Neural progenitor cell (in vitro differentiated cells): ENCODE measurements at regions not wholly inside any gene's neighbourhood (a gene's known extent, or its start where the extent isn't known, plus 50 kb on each side); places are given as distances from the start of the nearest gene placed in this dataset.
"Not testable (repeated sequence)": the region's sequence is repeated elsewhere in the genome, so short reads cannot be mapped to it uniquely, and the experiment has no call there.

ENCODE experiments used
- DNase-seq: peaks from one replicate; pipeline ENCODE4 v3.0.0-alpha.2; 2016; ENCODE audit warnings: low spot score
- H2AFZ ChIP-seq: fragments of 200-600 bp; sonication (generic); replicated peaks from 2 replicates; pipeline ENCODE4 v1.6.1; 2016; ENCODE audit warnings: antibody characterized with exemption
- H3F3A ChIP-seq: fragments of 200-600 bp; sonication (generic); 2 replicates; pipeline ENCODE4 v1.6.1; 2016; ENCODE audit warnings: antibody characterized with exemption, low read depth
- H3K27ac ChIP-seq: fragments of 200-600 bp; sonication (generic); 2 replicates; pipeline ENCODE4 v1.5.1; 2016; ENCODE audit warnings: mild to moderate bottlenecking
- H3K27me3 ChIP-seq: fragments of 200-600 bp; sonication (generic); 2 replicates; pipeline ENCODE4 v1.6.1; 2016; ENCODE audit warnings: mild to moderate bottlenecking, moderate library complexity
- H3K36me3 ChIP-seq: fragments of 200-600 bp; sonication (generic); 2 replicates; pipeline ENCODE4 v1.5.1; 2016
- H3K4me1 ChIP-seq: fragments of 200-600 bp; sonication (generic); 2 replicates; pipeline ENCODE4 v1.6.1; 2016; ENCODE audit warnings: mixed run types
- H3K4me2 ChIP-seq: fragments of 200-600 bp; sonication (generic); 2 replicates; pipeline ENCODE4 v1.6.1; 2016
- H3K4me3 ChIP-seq: fragments of 200-600 bp; sonication (generic); 2 replicates; pipeline ENCODE4 v1.5.1; 2016
- H3K79me2 ChIP-seq: fragments of 200-600 bp; sonication (generic); 2 replicates; pipeline ENCODE4 v1.6.1; 2016; ENCODE audit warnings: low read depth
- H3K9ac ChIP-seq: fragments of 200-600 bp; sonication (generic); 2 replicates; pipeline ENCODE4 v1.6.1; 2016
- H3K9me3 ChIP-seq: fragments of 200-600 bp; sonication (generic); 2 replicates; pipeline ENCODE4 v1.5.1; 2016; ENCODE audit warnings: low read depth
- H4K20me1 ChIP-seq: fragments of 200-600 bp; sonication (generic); 2 replicates; pipeline ENCODE4 v1.6.1; 2016; ENCODE audit warnings: low read depth
- H3K27ac Mint-ChIP-seq: 3 replicates; pipeline ENCODE4 v1.8.0; 2021; ENCODE audit warnings: mixed read lengths
- H3K27me3 Mint-ChIP-seq: 2 replicates; pipeline ENCODE4 v1.8.0; 2022; ENCODE audit warnings: low read depth, mild to moderate bottlenecking, inconsistent platforms, moderate library complexity, mixed read lengths; ENCODE audit not compliant: insufficient read depth
- H3K36me3 Mint-ChIP-seq: 3 replicates; pipeline ENCODE4 v1.8.0; 2021; ENCODE audit warnings: mixed read lengths
- H3K4me1 Mint-ChIP-seq: 3 replicates; pipeline ENCODE4 v1.8.0; 2021; ENCODE audit warnings: mixed read lengths
- H3K4me3 Mint-ChIP-seq: 3 replicates; pipeline ENCODE4 v1.8.0; 2021; ENCODE audit warnings: mild to moderate bottlenecking, moderate library complexity, mixed read lengths
- H3K9me3 Mint-ChIP-seq: 3 replicates; pipeline ENCODE4 v1.8.0; 2020; ENCODE audit warnings: mixed read lengths
- CTCF ChIP-seq: fragments of 200-600 bp; sonication (generic); IDR thresholded peaks from 2 replicates; pipeline ENCODE4 v1.5.1; 2017; ENCODE audit warnings: antibody characterized with exemption, mild to moderate bottlenecking
- EZH2 ChIP-seq: fragments of 200-600 bp; sonication (generic); IDR thresholded peaks from 2 replicates; pipeline ENCODE4 v1.6.1; 2017; ENCODE audit warnings: antibody characterized with exemption, mild to moderate bottlenecking, moderate library complexity
- EZH2phosphoT487 ChIP-seq: fragments of 200-600 bp; sonication (generic); IDR thresholded peaks from 2 replicates; pipeline ENCODE4 v1.6.1; 2017; ENCODE audit warnings: antibody characterized with exemption

- no peak overlapping the region for H2AFZ ChIP-seq
- no peak for TF ChIP-seq EZH2phosphoT487
- TF ChIP-seq CTCF = no peak
- TF ChIP-seq EZH2 = no peak
- H3K36me3 ChIP-seq = no peaks in the 10 kb centered on the region
- H4K20me1 ChIP-seq = no peaks in the 10 kb centered on the region
- H3K9me3 Mint-ChIP-seq = peaks cover 2% of the 10 kb centered on the region
- H3K9ac ChIP-seq = no peak overlapping the region
- peaks cover 22% of the 10 kb centered on the region for H3K4me1 ChIP-seq
- peaks cover 2% of the 10 kb centered on the region for H3K36me3 Mint-ChIP-seq
- no peak overlapping the region for H3K4me2 ChIP-seq
- DNase-seq = no peak
- H3K9me3 ChIP-seq = no peaks in the 10 kb centered on the region
- peaks cover 61% of the 10 kb centered on the region for H3K4me1 Mint-ChIP-seq
- no peak overlapping the region for H3K27ac ChIP-seq
- peaks cover 4% of the 10 kb centered on the region for H3K27me3 Mint-ChIP-seq
- peak overlapping the region; percentile 19 for H3K4me3 Mint-ChIP-seq
- no peaks in the 10 kb centered on the region for H3K27me3 ChIP-seq
- no peaks in the 10 kb centered on the region for H3K79me2 ChIP-seq
- peaks cover 8% of the 10 kb centered on the region for H3F3A ChIP-seq
- H3K27ac Mint-ChIP-seq = peak overlapping the region; percentile 79
- H3K4me3 ChIP-seq = no peak overlapping the region
Measured at GRCh38 chr1:229864686-229865230, 202.3 kb upstream of the GALNT2 start.

GRCh38 chr1:229865321-229865720, 201.7 kb upstream of the GALNT2 start:
- H3K4me2 ChIP-seq, H3K27me3 Mint-ChIP-seq, H2AFZ ChIP-seq, H3K4me3 ChIP-seq, H3K79me2 ChIP-seq, H3K27ac ChIP-seq, H3K27me3 ChIP-seq, H3K9me3 Mint-ChIP-seq, H3K4me3 Mint-ChIP-seq, H3K36me3 ChIP-seq, H3F3A ChIP-seq, H3K36me3 Mint-ChIP-seq, H3K27ac Mint-ChIP-seq, H3K9me3 ChIP-seq, DNase-seq, H4K20me1 ChIP-seq, H3K9ac ChIP-seq: not testable (repeated sequence)
- H3K4me1 ChIP-seq = peaks cover 22% of the 10 kb centered on the region
- H3K4me1 Mint-ChIP-seq = peaks cover 63% of the 10 kb centered on the region

- Mint-ChIP-seq H3K4me1 (peaks cover 46% of the 10 kb centered on the region), H3K4me3 (no peak overlapping the region), H3K9me3 (peaks cover 2% of the 10 kb centered on the region), H3K36me3 (peaks cover 2% of the 10 kb centered on the region), H3K27ac (no peak overlapping the region), H3K27me3 (peaks cover 6% of the 10 kb centered on the region)
- Histone ChIP-seq H3K9ac (no peak overlapping the region), H3K27ac (no peak overlapping the region), H3F3A (no peaks in the 10 kb centered on the region), H3K27me3 (no peaks in the 10 kb centered on the region), H4K20me1 (no peaks in the 10 kb centered on the region), H3K4me2 (no peak overlapping the region), H3K4me3 (no peak overlapping the region), H2AFZ (no peak overlapping the region), H3K79me2 (no peaks in the 10 kb centered on the region), H3K4me1 (peaks cover 7% of the 10 kb centered on the region), H3K9me3 (no peaks in the 10 kb centered on the region), H3K36me3 (no peaks in the 10 kb centered on the region)
- no peak for DNase-seq
- TF ChIP-seq CTCF = no peak
Measured at GRCh38 chr1:229867726-229868125, 199.3 kb upstream of the GALNT2 start.

GRCh38 chr1:229869240-229869639, 197.8 kb upstream of the GALNT2 start:
- H3K36me3 ChIP-seq = no peaks in the 10 kb centered on the region
- no peak overlapping the region for H3K27ac ChIP-seq
- no peaks in the 10 kb centered on the region for H4K20me1 ChIP-seq
- no peak overlapping the region for H3K4me3 ChIP-seq
- no peak for TF ChIP-seq CTCF
- no peak for TF ChIP-seq EZH2
- no peak for TF ChIP-seq EZH2phosphoT487
- no peak overlapping the region for H3K4me2 ChIP-seq
- Mint-ChIP-seq H3K27ac (peak overlapping the region; percentile 6), H3K4me3 (no peak overlapping the region), H3K4me1 (peaks cover 32% of the 10 kb centered on the region), H3K36me3 (peaks cover 2% of the 10 kb centered on the region), H3K9me3 (peaks cover 2% of the 10 kb centered on the region), H3K27me3 (peaks cover 4% of the 10 kb centered on the region)
- H3K4me1 ChIP-seq = peaks cover 7% of the 10 kb centered on the region
- H3K79me2 ChIP-seq = no peaks in the 10 kb centered on the region
- no peak overlapping the region for H2AFZ ChIP-seq
- H3K27me3 ChIP-seq = no peaks in the 10 kb centered on the region
- DNase-seq = no peak
- no peaks in the 10 kb centered on the region for H3K9me3 ChIP-seq
- no peaks in the 10 kb centered on the region for H3F3A ChIP-seq
- no peak overlapping the region for H3K9ac ChIP-seq
